Prostate gland (tissue), 2 donors: ENCODE measurements at regions not wholly inside any gene's neighbourhood (a gene's known extent, or its start where the extent isn't known, plus 50 kb on each side); places are given as distances from the start of the nearest gene placed in this dataset.

Experiments
- CTCF ChIP-seq, 4 experiments: fragments of 200-600 bp in 2 of 4; fragments of 450-650 bp in 2 of 4; sonication (generic) in 2 of 4; IDR thresholded peaks; 1 replicate in 3 of 4; 2 replicates in 1 of 4; pipeline ENCODE4 v1.5.1; 2016 to 2019; ENCODE audit warnings: antibody characterized with exemption in 4 of 4, mild to moderate bottlenecking in 2 of 4, moderate library complexity in 2 of 4
- POLR2A ChIP-seq: fragments of 450-650 bp; IDR thresholded peaks from one replicate; pipeline ENCODE4 v1.6.1; 2016; ENCODE audit warnings: antibody characterized with exemption, mild to moderate bottlenecking
- POLR2AphosphoS5 ChIP-seq: sonication (generic); formaldehyde crosslinking; IDR thresholded peaks from one replicate; pipeline ENCODE4 v1.6.1; 2017; ENCODE audit warnings: antibody characterized with exemption

DNA sequence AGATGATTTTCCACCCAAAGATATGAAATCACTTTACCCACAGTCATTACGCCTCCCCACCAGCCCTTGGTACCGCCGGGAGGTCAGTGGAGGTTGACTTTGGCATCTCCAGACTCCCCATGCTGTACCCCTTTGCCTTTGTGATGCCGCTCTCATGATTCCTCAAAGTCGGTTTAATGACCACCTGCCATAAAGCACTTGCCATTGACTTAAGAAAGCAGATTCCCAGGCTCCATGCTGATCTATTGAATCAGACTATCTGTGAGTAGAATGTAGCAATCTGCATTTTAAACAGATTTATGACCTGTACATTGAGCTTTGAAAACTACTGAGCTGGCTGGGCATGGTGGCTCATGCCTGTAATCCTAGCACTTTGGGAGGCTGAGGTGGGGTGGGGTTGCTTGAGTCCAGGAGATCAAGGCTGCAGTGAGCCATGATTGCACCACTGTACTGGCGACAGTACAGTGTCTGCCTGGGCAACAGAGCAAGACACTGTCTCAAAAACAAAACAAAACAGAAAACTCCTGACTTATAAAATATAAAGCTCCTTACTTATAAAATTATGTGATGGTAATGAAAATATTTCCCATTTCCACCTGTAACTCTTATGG lies 235.2 kb downstream of the KLF5 start:
- TF ChIP-seq CTCF (IDR thresholded peaks at IDR 0.05) (no peak), POLR2A (no peak), POLR2AphosphoS5 (no peak)
